HG03469 (cell line): ENCODE measurements at regions not wholly inside any gene's neighbourhood (a gene's known extent, or its start where the extent isn't known, plus 50 kb on each side); places are given as distances from the start of the nearest gene placed in this dataset.
"Not testable (repeated sequence)": the region's sequence is repeated elsewhere in the genome, so short reads cannot be mapped to it uniquely, and the experiment has no call there.

ENCODE experiments used
- ATAC-seq: cut with Tn5 transposase; IDR thresholded peaks from one replicate; pipeline ENCODE4 v1.9.1; 2021; ENCODE audit warnings: mild to moderate bottlenecking, moderate library complexity, moderate number of reproducible peaks; ENCODE audit not compliant: unreplicated experiment

- no peak for ATAC-seq
Measured at GRCh38 chr4:130705023-130705422, 1609.1 kb downstream of the C4orf33 start.

DNA sequence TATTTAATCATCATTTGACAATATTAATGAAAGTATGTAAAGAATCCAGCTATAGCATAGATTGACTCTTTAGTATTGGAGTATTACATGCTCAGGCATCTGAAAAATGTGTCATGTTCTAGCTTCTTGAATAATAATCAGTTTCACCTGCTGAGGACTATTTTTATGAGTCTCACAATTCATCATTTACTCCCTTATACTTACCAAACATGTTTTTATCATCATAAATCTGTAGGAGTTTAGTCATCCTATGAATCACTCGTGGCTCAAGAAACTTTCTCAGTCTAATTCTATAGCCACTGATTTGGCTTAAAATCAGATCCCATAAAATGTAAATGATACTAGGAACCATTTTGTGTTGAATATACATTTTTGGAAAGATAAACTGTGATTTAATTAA lies 1616.1 kb downstream of the C4orf33 start:
- ATAC-seq, result no peak

GRCh38 chr4:130714006-130714405 lies 1618.1 kb downstream of the C4orf33 start:
- no peak for ATAC-seq

- ATAC-seq, result no peak
Measured at GRCh38 chr4:130722361-130722760, 1626.4 kb downstream of the C4orf33 start.

DNA sequence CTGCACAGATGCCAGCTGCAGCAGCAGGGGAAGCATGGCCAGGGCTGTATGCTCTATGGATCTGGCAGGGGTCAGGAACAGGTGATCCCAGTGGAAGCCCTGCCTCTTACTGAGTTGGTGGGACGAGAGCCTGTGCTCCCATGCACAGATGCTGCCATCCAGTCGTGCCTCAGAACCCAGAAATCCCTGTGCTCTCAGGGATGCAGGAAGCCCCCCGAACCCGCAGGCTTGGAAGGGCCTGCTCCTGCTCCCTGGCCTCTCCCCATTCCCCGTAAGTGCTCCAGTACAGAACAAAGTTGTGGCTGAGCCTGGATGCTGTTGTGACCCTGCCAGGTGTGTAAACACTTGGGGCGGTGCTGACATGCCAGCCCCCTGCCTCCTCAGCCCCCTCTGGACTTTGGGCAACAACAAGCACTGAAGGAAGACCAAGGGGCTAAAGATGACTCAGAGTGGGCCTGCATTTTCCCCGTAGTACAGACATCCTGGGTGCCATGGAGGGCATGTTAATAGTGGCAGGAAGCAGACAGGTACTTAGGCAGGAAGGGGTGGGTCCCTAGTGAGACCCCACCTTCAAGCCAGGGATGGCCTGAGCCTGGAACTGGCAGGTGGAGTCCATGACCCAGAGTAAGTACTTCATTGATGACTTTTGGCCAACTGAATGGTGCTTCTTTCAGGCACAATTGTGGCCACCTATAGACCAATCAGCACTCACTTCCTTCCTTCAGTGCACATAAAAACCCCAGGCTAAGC lies 1640.7 kb downstream of the C4orf33 start:
- ATAC-seq, result no peak

DNA sequence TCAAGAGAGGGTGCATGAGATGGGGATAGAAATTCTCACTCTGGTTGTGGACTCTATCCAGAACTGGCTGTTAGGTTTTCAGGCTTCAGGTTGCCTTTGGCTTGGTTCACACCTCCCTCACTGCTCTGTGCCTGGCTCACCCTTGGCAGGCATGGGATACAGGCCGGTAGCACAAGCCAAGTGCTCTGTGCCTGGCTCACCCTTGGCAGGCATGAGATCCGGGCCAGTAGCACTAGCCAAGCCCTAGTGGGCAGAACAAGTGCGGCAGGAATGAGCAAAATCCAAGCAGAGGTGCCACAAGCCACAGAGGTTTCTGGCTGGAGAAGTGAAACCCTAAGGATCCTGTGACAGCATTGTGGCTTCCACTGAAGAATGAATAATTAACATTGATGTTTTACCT lies 1642.3 kb downstream of the C4orf33 start:
- no peak for ATAC-seq

DNA sequence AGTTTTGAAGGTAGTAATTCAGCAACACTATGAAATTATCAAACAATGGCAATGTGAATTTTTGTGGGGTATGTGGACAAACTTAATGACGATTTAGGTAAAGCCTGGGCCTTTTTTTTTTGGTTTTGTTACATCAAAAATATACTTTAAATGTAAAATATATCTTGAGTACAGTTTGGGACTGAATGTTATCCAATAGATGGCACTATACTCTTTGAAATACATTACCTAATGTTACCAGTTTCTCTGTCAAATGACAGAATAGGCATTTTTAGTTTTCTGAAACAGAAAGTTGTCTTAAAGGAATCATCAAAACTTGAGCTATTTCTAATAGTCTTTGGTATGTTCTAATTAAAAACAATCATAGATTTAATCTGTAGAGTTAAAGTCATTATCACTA lies 1651.9 kb downstream of the C4orf33 start:
- ATAC-seq, result no peak

GRCh38 chr4:130753926-130754325 lies 1658.0 kb downstream of the C4orf33 start:
- ATAC-seq, result no peak

GRCh38 chr4:130760246-130760645 lies 1664.3 kb downstream of the C4orf33 start:
- ATAC-seq, result no peak

- not testable (repeated sequence) for ATAC-seq
Measured at GRCh38 chr4:130767384-130767783, 1671.4 kb downstream of the C4orf33 start.

DNA sequence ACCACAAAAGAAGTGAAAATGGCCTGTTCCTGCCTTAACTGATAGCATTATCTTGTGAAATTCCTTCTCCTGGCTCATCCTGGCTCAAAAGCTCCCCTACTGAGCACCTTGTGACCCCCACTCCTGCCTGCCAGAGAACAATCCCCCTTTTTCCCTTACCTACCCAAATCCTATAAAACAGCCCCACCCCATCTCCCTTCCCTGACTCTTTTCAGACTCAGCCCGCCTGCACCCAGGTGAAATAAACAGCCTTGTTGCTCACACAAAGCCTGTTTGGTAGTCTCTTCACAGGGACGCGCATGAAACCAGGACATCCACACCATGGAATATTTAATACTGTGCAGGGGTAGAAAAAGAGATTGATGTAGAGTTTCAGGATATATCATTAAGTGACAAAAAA lies 1677.0 kb downstream of the C4orf33 start:
- not testable (repeated sequence) for ATAC-seq

- ATAC-seq, result no peak
Measured at GRCh38 chr4:130808492-130808891, 1712.5 kb downstream of the C4orf33 start.

- ATAC-seq, result no peak
Measured at GRCh38 chr4:130812117-130812765, 1716.3 kb downstream of the C4orf33 start.

DNA sequence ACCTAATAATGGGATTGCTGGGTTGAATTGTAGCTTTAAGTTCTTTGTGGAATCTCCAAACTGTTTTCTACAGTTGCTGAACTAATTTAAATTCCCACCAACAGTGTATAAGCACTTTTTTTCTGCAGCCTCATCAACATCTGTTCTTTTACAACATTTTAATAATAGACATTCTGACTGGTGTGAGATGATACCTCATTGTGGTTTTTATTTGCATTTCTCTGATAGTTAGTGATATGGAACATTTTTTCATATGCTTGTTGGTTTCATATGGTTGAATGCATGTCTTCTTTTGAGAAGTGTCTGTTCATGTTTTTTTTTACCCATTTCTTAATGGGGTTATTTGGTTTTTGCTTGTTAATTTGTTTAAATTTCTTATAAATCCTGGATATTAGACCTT lies 1718.9 kb downstream of the C4orf33 start:
- ATAC-seq, result no peak

DNA sequence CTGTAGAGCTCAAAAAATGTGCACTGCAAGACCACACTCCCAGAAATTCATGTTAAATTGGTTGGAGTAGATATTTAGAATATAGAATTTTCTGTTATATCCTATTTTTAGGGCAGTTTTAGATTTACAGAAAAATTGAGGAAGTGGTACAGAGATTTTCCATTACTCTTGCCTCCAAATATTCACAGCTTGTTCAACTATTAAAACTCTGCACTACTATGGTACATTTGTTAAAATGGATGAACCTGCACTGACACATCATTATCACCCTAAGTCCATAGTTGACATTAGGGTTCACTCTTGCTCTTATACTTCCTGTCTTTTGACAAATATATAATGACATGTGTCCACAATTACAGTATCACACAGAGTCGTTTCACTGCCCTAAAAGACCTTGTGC lies 1724.5 kb downstream of the C4orf33 start:
- ATAC-seq, result no peak

- ATAC-seq, result no peak
Measured at GRCh38 chr4:130825284-130825683, 1729.3 kb downstream of the C4orf33 start.

DNA sequence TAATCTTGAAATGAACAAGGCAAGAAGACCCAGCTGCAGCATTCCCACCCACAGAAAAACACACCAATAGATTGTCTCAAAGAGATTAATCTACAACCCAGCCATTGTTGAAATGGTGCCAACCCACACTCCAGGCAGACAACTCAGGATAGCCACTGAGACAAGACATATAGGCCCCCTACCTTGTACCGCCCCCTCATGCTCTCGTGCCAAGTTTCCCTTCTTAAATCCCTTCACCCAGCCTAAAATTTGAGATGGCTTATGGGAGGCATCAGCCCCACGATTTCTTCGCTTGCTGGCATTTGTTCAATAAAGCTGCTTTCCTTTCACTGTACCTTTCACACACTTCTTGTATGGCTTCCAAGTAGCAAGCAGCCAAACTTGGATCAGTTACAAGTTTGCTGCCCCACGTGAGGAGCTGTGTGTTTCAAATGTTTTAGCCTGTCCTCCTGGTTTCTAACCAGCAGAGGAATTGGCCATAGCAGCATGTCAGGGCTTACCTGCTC lies 1754.1 kb downstream of the C4orf33 start:
- ATAC-seq, result no peak

GRCh38 chr4:130851107-130851506 lies 1755.2 kb downstream of the C4orf33 start:
- ATAC-seq, result no peak

DNA sequence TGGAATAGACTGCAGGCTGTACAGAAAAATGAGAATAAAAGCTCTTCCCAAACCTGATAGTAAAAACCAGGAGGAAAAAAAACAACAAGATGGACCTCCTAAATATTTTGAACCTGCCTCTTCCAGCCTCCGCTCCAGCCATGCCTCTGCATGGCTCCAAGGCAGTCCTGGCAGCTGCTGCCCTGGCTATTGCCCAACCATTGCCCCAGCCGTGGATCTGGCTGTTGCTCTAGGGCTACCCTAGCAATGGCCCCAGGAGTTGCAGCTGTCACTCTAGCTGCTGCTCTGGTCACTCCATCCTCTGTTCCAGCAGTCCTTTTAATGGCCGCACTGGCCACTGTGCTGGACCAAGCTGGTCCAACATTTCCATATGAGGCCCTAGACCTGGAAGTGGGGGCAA lies 1756.0 kb downstream of the C4orf33 start:
- no peak for ATAC-seq

- no peak for ATAC-seq
Measured at GRCh38 chr4:130855533-130855932, 1759.6 kb downstream of the C4orf33 start.

GRCh38 chr4:130859991-130860390 lies 1764.0 kb downstream of the C4orf33 start:
- no peak for ATAC-seq

DNA sequence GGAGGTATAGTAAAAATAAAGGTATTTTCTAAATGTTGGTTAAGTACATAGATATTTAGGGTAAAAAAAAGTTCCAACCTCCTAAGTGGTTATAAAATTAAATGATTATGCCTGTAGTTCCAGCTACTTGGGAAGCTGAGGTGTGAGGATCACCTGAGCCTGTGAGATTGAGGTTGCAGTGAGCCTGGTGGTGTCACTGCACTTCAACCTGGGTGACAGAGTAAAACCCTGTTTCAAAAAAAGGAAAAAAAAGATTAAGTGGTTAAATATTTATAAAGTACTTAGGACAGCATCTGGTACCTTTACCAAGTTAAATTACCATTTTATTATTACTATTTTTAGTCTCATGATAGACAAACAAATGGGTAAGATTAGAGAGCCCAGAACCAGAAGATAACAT lies 1801.0 kb downstream of the C4orf33 start:
- no peak for ATAC-seq
